HepG2 (cell line): ENCODE measurements at regions not wholly inside any gene's neighbourhood (a gene's known extent, or its start where the extent isn't known, plus 50 kb on each side); places are given as distances from the start of the nearest gene placed in this dataset.

Experiments
- ATAC-seq: fragments of 200-7000 bp; cut with Tn5 transposase; 3 replicates; pipeline ENCODE4 v1.9.1; 2020; ENCODE audit warnings: mild to moderate bottlenecking, moderate library complexity
- BruUV-seq: library from RNA; stranded (reverse); fragments of 400-500 nt; replicated peaks from 2 replicates; lab custom pipeline; 2021; lab: Mats Ljungman, UMichigan
- CTCF ChIA-PET: fragments of 300-600 bp; formaldehyde crosslinking; extraction: SDS; loops from one replicate; lab custom pipeline; 2021; ENCODE audit warnings: low total read pairs, inconsistent platforms, low intra/inter-chr PET ratio; lab: Yijun Ruan, JAX
- POLR2A ChIA-PET: fragments of 350-600 bp; sonication (Branson Sonifier 250); formaldehyde crosslinking; loops from one replicate; lab custom pipeline; 2020; ENCODE audit warnings: antibody characterized with exemption, inconsistent platforms; lab: Yijun Ruan, JAX
- DNase-seq: peaks from one replicate; pipeline ENCODE4 v3.0.0-alpha.2; 2015; ENCODE audit warnings: low spot score
- FAIRE-seq: peaks from 3 replicates; lab custom pipeline; 2011; peaks lifted over from hg19 to GRCh38; lab: Jason Lieb, UNC
- H2AFZ ChIP-seq: one replicate; pipeline ENCODE4 v1.6.1; 2011; ENCODE audit warnings: low read length, inconsistent platforms
- H3K27ac ChIP-seq: fragments of 300-600 bp; 3 replicates; pipeline ENCODE4 v1.8.0; 2011; ENCODE audit warnings: mixed run types, mild to moderate bottlenecking, mixed read lengths, low read length, inconsistent platforms; ENCODE audit not compliant: insufficient read depth; ENCODE audit errors: extremely low read length
- H3K27me3 ChIP-seq, 2 experiments: fragments of 200-600 bp in 1 of 2; 2 replicates in 1 of 2; 3 replicates in 1 of 2; pipeline versions ENCODE4 v1.6.0 to v1.8.0; 2011; ENCODE audit warnings: low read length in 2 of 2, mild to moderate bottlenecking in 2 of 2, moderate library complexity in 2 of 2, inconsistent platforms in 1 of 2; ENCODE audit not compliant: insufficient read depth in 2 of 2, control insufficient read depth in 1 of 2
- H3K36me3 ChIP-seq, 2 experiments: fragments of 200-600 bp in 1 of 2; replicated peaks in 1 of 2; 2 replicates in 1 of 2; 3 replicates in 1 of 2; pipeline versions ENCODE4 v1.5.1 to v1.8.0; 2011; ENCODE audit warnings: low read length in 2 of 2, inconsistent platforms in 1 of 2; ENCODE audit not compliant: insufficient read depth in 2 of 2, control insufficient read depth in 1 of 2
- H3K4me1 ChIP-seq: 2 replicates; pipeline ENCODE4 v1.5.1; 2012; ENCODE audit warnings: low read length, inconsistent platforms; ENCODE audit not compliant: insufficient read depth
- H3K4me2 ChIP-seq: 2 replicates; pipeline ENCODE4 v1.6.0; 2011; ENCODE audit warnings: low read depth, low read length, inconsistent platforms
- H3K4me3 ChIP-seq, 3 experiments: fragments of 200-600 bp in 1 of 3; sonication (generic), shearing (Covaris generic) in 1 of 3; replicated peaks in 1 of 3; 2 replicates each; pipeline ENCODE4 v1.5.1; 2011 to 2016; ENCODE audit warnings: low read length in 3 of 3, inconsistent platforms in 2 of 3, low read depth in 2 of 3, mild to moderate bottlenecking in 2 of 3, control low read depth in 1 of 3, mixed read lengths in 1 of 3; ENCODE audit not compliant: insufficient read depth in 1 of 3
- H3K79me2 ChIP-seq: one replicate; pipeline ENCODE4 v1.6.1; 2011; ENCODE audit warnings: low read length, inconsistent platforms; ENCODE audit not compliant: insufficient read depth
- H3K9ac ChIP-seq: 2 replicates; pipeline ENCODE4 v1.6.0; 2011; ENCODE audit warnings: mild to moderate bottlenecking, low read depth, low read length, inconsistent platforms; ENCODE audit not compliant: insufficient read depth
- H3K9me3 ChIP-seq: 2 replicates; pipeline ENCODE4 v1.5.1; 2012; ENCODE audit warnings: mild to moderate bottlenecking, low read length
- H4K20me1 ChIP-seq: 2 replicates; pipeline ENCODE4 v1.6.0; 2011; ENCODE audit warnings: inconsistent platforms, mild to moderate bottlenecking, low read length, moderate library complexity; ENCODE audit not compliant: insufficient read depth
- CREB1 ChIP-seq, 2 experiments: fragments of 450-650 bp in 1 of 2; IDR thresholded peaks; 2 replicates each; pipeline ENCODE4 v1.6.1; 2016 to 2017; ENCODE audit warnings: control low read depth in 1 of 2, mild to moderate bottlenecking in 1 of 2, missing compliant biosample characterization in 1 of 2, missing genetic modification characterization in 1 of 2
- FOXA3 ChIP-seq: IDR thresholded peaks from 2 replicates; pipeline ENCODE4 v1.6.1; 2016; ENCODE audit warnings: missing genetic modification reagents, missing compliant biosample characterization
- KDM3A ChIP-seq: IDR thresholded peaks from 2 replicates; pipeline ENCODE4 v1.6.1; 2018; ENCODE audit warnings: low read depth, missing compliant biosample characterization
- MED1 ChIP-seq: sonication (generic); formaldehyde crosslinking; IDR thresholded peaks from 2 replicates; pipeline ENCODE4 v1.4.0; 2020; ENCODE audit warnings: missing genetic modification reagents
- ZNF326 ChIP-seq: sonication (generic); formaldehyde crosslinking; IDR thresholded peaks from 2 replicates; pipeline ENCODE4 v1.4.0; 2020; ENCODE audit warnings: missing genetic modification reagents, borderline replicate concordance
- ZNF430 ChIP-seq: sonication (generic); formaldehyde crosslinking; IDR thresholded peaks from 2 replicates; pipeline ENCODE4 v1.9.0; 2021; ENCODE audit warnings: mild to moderate bottlenecking, missing genetic modification reagents
- ZNF556 ChIP-seq: sonication (generic); formaldehyde crosslinking; IDR thresholded peaks from 2 replicates; pipeline ENCODE4 v1.4.0; 2020; ENCODE audit warnings: mild to moderate bottlenecking, missing genetic modification reagents, borderline replicate concordance
- WGBS: methylation state at CpG from one replicate; pipeline ENCODE4 v1.1.6; 2017; ENCODE audit warnings: low lambda C conversion rate; 5-methylcytosine and 5-hydroxymethylcytosine counted together
- in situ Hi-C: cut with HindIII; loops from 2 replicates; pipeline ENCODE4 v1.10.0; 2017; ENCODE audit warnings: low pct_unique_long_range_greater_than_20kb; ENCODE audit not compliant: extremely low pct_ligation_motif_present
- intact Hi-C: fragments of 100-400 bp; cut with micrococcal nuclease; formaldehyde crosslinking; loops from one replicate; pipeline ENCODE4 v1.10.0; 2022; ENCODE audit not compliant: unreplicated experiment
- TF ChIP-seq, protein P1 (sequence below): sonication (generic); formaldehyde crosslinking; conservative IDR thresholded peaks from 2 replicates; pipeline ENCODE4 v1.8.0; 2022; ENCODE audit warnings: mild to moderate bottlenecking, moderate library complexity, missing genetic modification reagents
- TF ChIP-seq, protein P2 (sequence below): sonication (generic); formaldehyde crosslinking; IDR thresholded peaks from 2 replicates; pipeline ENCODE4 v1.4.0; 2020; ENCODE audit warnings: missing genetic modification reagents

DNA sequence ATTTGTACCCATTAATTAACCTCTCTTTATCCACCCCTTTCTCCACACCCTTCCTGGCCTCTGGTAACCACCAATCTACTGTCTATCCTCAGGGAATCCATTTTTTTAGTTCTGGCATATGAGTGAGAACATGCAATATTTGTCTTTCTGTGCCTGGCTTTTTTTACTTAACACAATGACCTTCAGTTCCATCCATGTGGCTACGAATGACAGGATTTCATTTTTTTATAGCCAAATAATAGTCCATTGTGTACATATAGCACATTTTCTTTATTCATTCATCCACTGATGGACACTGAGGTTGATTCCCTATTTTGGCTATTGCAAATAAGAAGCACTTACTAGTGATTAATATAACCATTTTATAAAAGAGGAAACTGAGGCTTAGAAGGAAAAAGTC lies 109.9 kb upstream of the NANOGP8 start:
- ATAC-seq (no peak), DNase-seq (no peak), FAIRE-seq (no peak)
- POLR2A ChIA-PET: no interaction called here
- no peak overlapping the region for H3K4me2 ChIP-seq
- intact Hi-C loops: no loop called here
- H3K4me1 ChIP-seq: no peaks in the 10 kb centered on the region
- no TSS peak for BruUV-seq
- H3K79me2 ChIP-seq: no peaks in the 10 kb centered on the region
- CTCF ChIA-PET: no interaction called here
- H3K4me3 ChIP-seq: no peak overlapping the region
- in situ Hi-C loops: no loop called here
- no peak overlapping the region for H3K9ac ChIP-seq
- H2AFZ ChIP-seq: no peak overlapping the region
- H3K27me3 ChIP-seq: no peaks in the 10 kb centered on the region
- H3K27ac ChIP-seq: no peak overlapping the region
- TF ChIP-seq MED1 (CRISPR knock-in tag) (no peak), ZNF326 (CRISPR knock-in tag) (no peak), ZNF430 (CRISPR knock-in tag) (no peak), ZNF556 (CRISPR knock-in tag) (no peak), FOXA3 (CRISPR knock-in tag) (no peak), KDM3A (CRISPR knock-in tag) (no peak), CREB1 (IDR thresholded peaks at IDR 0.05) (no peak), CREB1 (CRISPR knock-in tag; IDR thresholded peaks at IDR 0.05) (no peak)
- TF ChIP-seq, protein P1, sequence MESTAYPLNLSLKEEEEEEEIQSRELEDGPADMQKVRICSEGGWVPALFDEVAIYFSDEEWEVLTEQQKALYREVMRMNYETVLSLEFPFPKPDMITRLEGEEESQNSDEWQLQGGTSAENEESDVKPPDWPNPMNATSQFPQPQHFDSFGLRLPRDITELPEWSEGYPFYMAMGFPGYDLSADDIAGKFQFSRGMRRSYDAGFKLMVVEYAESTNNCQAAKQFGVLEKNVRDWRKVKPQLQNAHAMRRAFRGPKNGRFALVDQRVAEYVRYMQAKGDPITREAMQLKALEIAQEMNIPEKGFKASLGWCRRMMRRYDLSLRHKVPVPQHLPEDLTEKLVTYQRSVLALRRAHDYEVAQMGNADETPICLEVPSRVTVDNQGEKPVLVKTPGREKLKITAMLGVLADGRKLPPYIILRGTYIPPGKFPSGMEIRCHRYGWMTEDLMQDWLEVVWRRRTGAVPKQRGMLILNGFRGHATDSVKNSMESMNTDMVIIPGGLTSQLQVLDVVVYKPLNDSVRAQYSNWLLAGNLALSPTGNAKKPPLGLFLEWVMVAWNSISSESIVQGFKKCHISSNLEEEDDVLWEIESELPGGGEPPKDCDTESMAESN (CRISPR knock-in tag): no peak
- TF ChIP-seq, protein P2, sequence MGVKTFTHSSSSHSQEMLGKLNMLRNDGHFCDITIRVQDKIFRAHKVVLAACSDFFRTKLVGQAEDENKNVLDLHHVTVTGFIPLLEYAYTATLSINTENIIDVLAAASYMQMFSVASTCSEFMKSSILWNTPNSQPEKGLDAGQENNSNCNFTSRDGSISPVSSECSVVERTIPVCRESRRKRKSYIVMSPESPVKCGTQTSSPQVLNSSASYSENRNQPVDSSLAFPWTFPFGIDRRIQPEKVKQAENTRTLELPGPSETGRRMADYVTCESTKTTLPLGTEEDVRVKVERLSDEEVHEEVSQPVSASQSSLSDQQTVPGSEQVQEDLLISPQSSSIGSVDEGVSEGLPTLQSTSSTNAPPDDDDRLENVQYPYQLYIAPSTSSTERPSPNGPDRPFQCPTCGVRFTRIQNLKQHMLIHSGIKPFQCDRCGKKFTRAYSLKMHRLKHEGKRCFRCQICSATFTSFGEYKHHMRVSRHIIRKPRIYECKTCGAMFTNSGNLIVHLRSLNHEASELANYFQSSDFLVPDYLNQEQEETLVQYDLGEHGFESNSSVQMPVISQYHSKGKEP (CRISPR knock-in tag): no peak
- no peaks in the 10 kb centered on the region for H3K36me3 ChIP-seq
- 42% methylated on average over 1 of the region's 1 CpG for WGBS
- H4K20me1 ChIP-seq: no peaks in the 10 kb centered on the region
- peaks cover 26% of the 10 kb centered on the region for H3K9me3 ChIP-seq
